ENCODE measurements at regions not wholly inside any gene's neighbourhood (a gene's known extent, or its start where the extent isn't known, plus 50 kb on each side); places are given as distances from the start of the nearest gene placed in this dataset.
"Not testable (repeated sequence)": the region's sequence is repeated elsewhere in the genome, so short reads cannot be mapped to it uniquely, and the experiment has no call there.

GRCh38 chrX:96502507-96502906, 182.1 kb upstream of the DIAPH2 start:
- no peak for DNase-seq (ENCODE audit: low read depth, low spot score)

- DNase-seq (ENCODE audit: low read depth, low spot score) = not testable (repeated sequence)
Observed at GRCh38 chrX:96529386-96529785, 155.3 kb upstream of the DIAPH2 start.

- no peak for DNase-seq (ENCODE audit: low read depth, low spot score)
Observed at GRCh38 chrX:96538104-96538725, 146.4 kb upstream of the DIAPH2 start.

- DNase-seq (ENCODE audit: low read depth, low spot score) = no peak
Observed at GRCh38 chrX:96540111-96540631, 144.5 kb upstream of the DIAPH2 start.

GRCh38 chrX:96546281-96546680, 138.4 kb upstream of the DIAPH2 start:
- DNase-seq (ENCODE audit: low read depth, low spot score) = not testable (repeated sequence)

GRCh38 chrX:96551322-96551872, 133.2 kb upstream of the DIAPH2 start:
- DNase-seq (ENCODE audit: low read depth, low spot score) = no peak

- no peak for DNase-seq (ENCODE audit: low read depth, low spot score)
Observed at GRCh38 chrX:96556886-96557285, 127.8 kb upstream of the DIAPH2 start.

GRCh38 chrX:96561129-96561528, 123.5 kb upstream of the DIAPH2 start:
- DNase-seq (ENCODE audit: low read depth, low spot score) = not testable (repeated sequence)

- DNase-seq (ENCODE audit: low read depth, low spot score) = no peak
Observed at GRCh38 chrX:96563646-96564045, 121.0 kb upstream of the DIAPH2 start.

GRCh38 chrX:96564595-96564994, 120.0 kb upstream of the DIAPH2 start:
- no peak for DNase-seq (ENCODE audit: low read depth, low spot score)

GRCh38 chrX:96566878-96567277, 117.8 kb upstream of the DIAPH2 start:
- no peak for DNase-seq (ENCODE audit: low read depth, low spot score)

GRCh38 chrX:96568071-96568470, 116.6 kb upstream of the DIAPH2 start:
- DNase-seq (ENCODE audit: low read depth, low spot score) = no peak

GRCh38 chrX:96569034-96569433, 115.6 kb upstream of the DIAPH2 start:
- DNase-seq (ENCODE audit: low read depth, low spot score) = no peak

- DNase-seq (ENCODE audit: low read depth, low spot score) = no peak
Observed at GRCh38 chrX:96575011-96575410, 109.6 kb upstream of the DIAPH2 start.

- no peak for DNase-seq (ENCODE audit: low read depth, low spot score)
Observed at GRCh38 chrX:96576368-96576767, 108.3 kb upstream of the DIAPH2 start.

GRCh38 chrX:96578781-96579180, 105.9 kb upstream of the DIAPH2 start:
- DNase-seq (ENCODE audit: low read depth, low spot score) = no peak

GRCh38 chrX:96579252-96579651, 105.4 kb upstream of the DIAPH2 start:
- no peak for DNase-seq (ENCODE audit: low read depth, low spot score)

GRCh38 chrX:96590403-96590802, 94.2 kb upstream of the DIAPH2 start:
- no peak for DNase-seq (ENCODE audit: low read depth, low spot score)

- peak; percentile 6 for DNase-seq (ENCODE audit: low read depth, low spot score)
Observed at GRCh38 chrX:96591421-96591820, 93.2 kb upstream of the DIAPH2 start.

GRCh38 chrX:96597847-96598246, 86.8 kb upstream of the DIAPH2 start:
- not testable (repeated sequence) for DNase-seq (ENCODE audit: low read depth, low spot score)

GRCh38 chrX:96611619-96612362, 72.9 kb upstream of the DIAPH2 start:
- DNase-seq (ENCODE audit: low read depth, low spot score) = peak; percentile 3

- DNase-seq (ENCODE audit: low read depth, low spot score) = no peak
Observed at GRCh38 chrX:96615448-96615847, 69.2 kb upstream of the DIAPH2 start.

GRCh38 chrX:96619588-96619987, 65.1 kb upstream of the DIAPH2 start:
- no peak for DNase-seq (ENCODE audit: low read depth, low spot score)

All from astrocyte of the hippocampus (primary cell).